ENCODE measurements at regions not wholly inside any gene's neighbourhood (a gene's known extent, or its start where the extent isn't known, plus 50 kb on each side); places are given as distances from the start of the nearest gene placed in this dataset.

DNA sequence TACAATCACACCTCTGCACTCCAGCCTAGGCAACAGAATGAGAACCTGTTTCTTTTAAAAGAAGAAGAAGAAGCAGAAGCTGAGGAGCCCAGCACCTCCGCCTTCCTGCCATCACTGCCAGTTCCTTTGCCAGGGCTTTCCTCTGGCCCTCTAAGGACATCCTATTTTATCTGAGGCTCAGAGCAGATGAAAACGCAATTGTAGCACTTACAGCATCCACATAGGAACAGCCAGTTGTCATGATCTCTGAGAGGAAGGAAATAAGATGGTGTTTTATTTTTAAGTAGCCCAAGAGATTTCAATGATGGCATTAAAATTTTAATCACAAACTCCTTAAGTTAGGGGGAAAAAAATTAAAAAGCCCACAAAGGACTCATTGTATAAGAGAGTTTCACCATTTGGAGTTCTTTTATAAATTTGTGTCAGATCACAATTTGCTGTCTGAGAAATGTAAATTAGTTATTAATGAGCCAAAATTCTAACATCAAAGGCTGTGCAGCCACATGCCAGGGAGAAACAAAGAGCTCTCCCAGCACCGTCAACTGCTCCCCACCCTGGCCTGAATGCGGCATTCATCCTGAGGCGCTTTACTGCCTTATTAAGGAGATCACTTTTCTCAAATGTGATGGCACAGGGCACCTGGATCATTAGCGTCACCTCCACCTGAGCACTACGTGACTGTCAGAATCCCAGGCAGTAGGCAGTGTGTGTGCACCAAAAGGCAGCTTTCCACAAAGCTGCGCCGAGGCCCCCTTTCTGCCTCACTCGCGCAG lies 393.0 kb downstream of the FOXO1 start:
- H3K4me3 ChIP-seq, result no peak overlapping the region
- no peaks in the 10 kb centered on the region for H3K27me3 ChIP-seq
- TF ChIP-seq POLR2A (IDR thresholded peaks at IDR 0.05), result no peak
- no peak for TF ChIP-seq POLR2AphosphoS5 (IDR thresholded peaks at IDR 0.05)
- TF ChIP-seq, protein P1, sequence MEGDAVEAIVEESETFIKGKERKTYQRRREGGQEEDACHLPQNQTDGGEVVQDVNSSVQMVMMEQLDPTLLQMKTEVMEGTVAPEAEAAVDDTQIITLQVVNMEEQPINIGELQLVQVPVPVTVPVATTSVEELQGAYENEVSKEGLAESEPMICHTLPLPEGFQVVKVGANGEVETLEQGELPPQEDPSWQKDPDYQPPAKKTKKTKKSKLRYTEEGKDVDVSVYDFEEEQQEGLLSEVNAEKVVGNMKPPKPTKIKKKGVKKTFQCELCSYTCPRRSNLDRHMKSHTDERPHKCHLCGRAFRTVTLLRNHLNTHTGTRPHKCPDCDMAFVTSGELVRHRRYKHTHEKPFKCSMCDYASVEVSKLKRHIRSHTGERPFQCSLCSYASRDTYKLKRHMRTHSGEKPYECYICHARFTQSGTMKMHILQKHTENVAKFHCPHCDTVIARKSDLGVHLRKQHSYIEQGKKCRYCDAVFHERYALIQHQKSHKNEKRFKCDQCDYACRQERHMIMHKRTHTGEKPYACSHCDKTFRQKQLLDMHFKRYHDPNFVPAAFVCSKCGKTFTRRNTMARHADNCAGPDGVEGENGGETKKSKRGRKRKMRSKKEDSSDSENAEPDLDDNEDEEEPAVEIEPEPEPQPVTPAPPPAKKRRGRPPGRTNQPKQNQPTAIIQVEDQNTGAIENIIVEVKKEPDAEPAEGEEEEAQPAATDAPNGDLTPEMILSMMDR (IDR thresholded peaks at IDR 0.05), result no peak
- H3K27ac ChIP-seq, result peak overlapping the region; percentile 45 to 93
- H3K36me3 ChIP-seq, result no peaks in the 10 kb centered on the region
- intact Hi-C loops (cut with DNase I; ENCODE audit: low total_unique reads), result no loop called here
- peaks cover 7 to 8% of the 10 kb centered on the region in 2 donors for H3K4me1 ChIP-seq
- DNase-seq (ENCODE audit: low spot score in 2 of 2), result peak in 1 of 2 donors; percentile 40
- no peaks in the 10 kb centered on the region for H3K9me3 ChIP-seq

DNA sequence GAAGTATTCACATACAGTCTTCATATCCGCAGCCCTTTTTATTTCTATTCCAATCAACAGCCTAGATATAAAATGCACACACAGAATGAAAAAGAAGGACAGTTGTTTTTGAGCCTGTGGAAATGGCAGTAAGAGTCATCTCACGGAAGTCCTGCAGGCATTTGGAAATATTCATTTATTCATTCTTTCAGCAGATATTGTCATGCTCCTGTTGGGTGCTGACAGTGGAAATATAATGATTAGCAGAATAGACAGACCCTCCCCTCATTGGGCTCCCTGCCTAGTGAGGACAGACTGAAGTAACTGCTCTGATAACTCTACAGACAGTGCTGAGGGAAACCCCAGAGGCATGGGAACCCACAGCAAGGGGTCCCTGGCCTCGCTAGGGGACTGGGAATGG lies 392.3 kb downstream of the FOXO1 start:
- H3K36me3 ChIP-seq, result no peaks in the 10 kb centered on the region
- H3K4me3 ChIP-seq, result no peak overlapping the region
- H3K4me1 ChIP-seq, result peaks cover 7 to 8% of the 10 kb centered on the region in 2 donors
- TF ChIP-seq POLR2AphosphoS5 (IDR thresholded peaks at IDR 0.05) (no peak), POLR2A (IDR thresholded peaks at IDR 0.05) (no peak)
- TF ChIP-seq, protein P1 (IDR thresholded peaks at IDR 0.05), result no peak
- intact Hi-C loops (cut with DNase I; ENCODE audit: low total_unique reads), result no loop called here
- no peaks in the 10 kb centered on the region for H3K9me3 ChIP-seq
- peak overlapping the region in 1 of 2 donors; percentile 93 for H3K27ac ChIP-seq
- H3K27me3 ChIP-seq, result no peaks in the 10 kb centered on the region
- no peak for DNase-seq (ENCODE audit: low spot score in 2 of 2)

DNA sequence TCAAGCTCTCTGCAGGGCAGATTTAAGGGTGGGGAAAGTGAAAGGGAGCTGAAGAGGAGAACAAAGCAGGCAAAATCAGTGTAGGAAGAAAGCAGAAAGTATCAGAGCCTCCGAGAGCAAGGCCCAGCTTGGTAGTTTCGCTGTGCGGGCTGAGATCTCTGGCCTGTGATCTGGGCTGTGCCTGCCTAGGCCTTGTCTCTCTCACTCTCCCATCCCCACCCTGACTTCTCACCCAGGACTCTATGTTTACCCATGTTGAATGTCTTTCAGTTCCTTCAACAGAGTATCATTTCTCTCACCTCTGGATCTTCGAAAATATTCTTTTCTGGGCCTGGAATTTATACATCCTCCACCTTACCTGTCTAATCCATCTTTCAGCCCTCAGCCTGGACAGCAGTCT lies 391.3 kb downstream of the FOXO1 start:
- Histone ChIP-seq H3K27me3 (no peaks in the 10 kb centered on the region), H3K4me3 (no peak overlapping the region), H3K27ac (no peak overlapping the region), H3K9me3 (no peaks in the 10 kb centered on the region), H3K36me3 (no peaks in the 10 kb centered on the region), H3K4me1 (peaks cover 7 to 8% of the 10 kb centered on the region in 2 donors)
- intact Hi-C loops (cut with DNase I; ENCODE audit: low total_unique reads), result no loop called here
- no peak for DNase-seq (ENCODE audit: low spot score in 2 of 2)
- no peak for TF ChIP-seq POLR2AphosphoS5 (IDR thresholded peaks at IDR 0.05)
- TF ChIP-seq, protein P1 (IDR thresholded peaks at IDR 0.05), result no peak
- no peak for TF ChIP-seq POLR2A (IDR thresholded peaks at IDR 0.05)

DNA sequence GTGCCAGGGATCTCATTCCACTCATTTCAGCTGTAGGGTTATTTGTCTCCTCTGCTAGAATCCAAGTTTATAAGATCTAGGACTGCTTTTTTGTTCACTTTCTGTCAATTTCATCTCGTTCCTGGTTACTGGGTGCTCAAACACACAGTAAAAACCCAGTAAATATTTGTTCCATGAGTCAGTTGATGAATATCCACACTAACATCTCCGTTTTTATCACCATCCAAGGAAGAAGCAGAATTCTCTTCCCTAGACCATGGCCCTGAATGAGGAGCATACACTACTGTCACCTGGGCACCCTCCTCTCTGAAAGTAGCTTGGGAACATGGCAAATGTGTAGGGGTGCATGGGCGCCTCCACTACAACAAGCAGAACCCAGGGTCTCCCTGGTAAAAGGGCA lies 390.8 kb downstream of the FOXO1 start:
- Histone ChIP-seq H3K9me3 (no peaks in the 10 kb centered on the region), H3K27ac (no peak overlapping the region), H3K4me1 (peaks cover 7 to 8% of the 10 kb centered on the region in 2 donors), H3K36me3 (no peaks in the 10 kb centered on the region), H3K27me3 (no peaks in the 10 kb centered on the region), H3K4me3 (no peak overlapping the region)
- intact Hi-C loops (cut with DNase I; ENCODE audit: low total_unique reads), result no loop called here
- DNase-seq (ENCODE audit: low spot score in 2 of 2), result no peak
- TF ChIP-seq POLR2AphosphoS5 (IDR thresholded peaks at IDR 0.05) (no peak), POLR2A (IDR thresholded peaks at IDR 0.05) (no peak)
- TF ChIP-seq, protein P1 (IDR thresholded peaks at IDR 0.05), result no peak

DNA sequence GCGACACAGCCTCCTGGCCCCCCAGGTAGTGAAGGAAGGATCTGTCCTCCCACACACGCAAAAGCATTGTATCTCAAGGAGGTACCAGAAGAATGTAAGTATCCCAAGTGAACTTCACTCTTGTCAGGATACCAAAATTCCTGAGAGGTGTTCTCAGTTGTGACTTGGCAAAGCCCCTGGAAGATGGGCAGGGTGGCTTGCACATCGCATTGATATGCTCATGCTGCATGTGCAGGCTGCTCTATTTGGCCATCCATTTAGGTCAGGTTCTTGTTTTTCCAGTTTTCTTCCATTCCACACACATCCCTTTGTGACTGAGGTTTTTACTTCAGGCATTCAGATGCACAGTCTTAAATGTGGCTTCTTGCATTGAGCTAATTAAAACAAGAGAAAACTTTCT lies 382.8 kb downstream of the FOXO1 start:
- Histone ChIP-seq H3K9me3 (no peaks in the 10 kb centered on the region), H3K27me3 (no peaks in the 10 kb centered on the region), H3K27ac (peak overlapping the region; percentile 61 to 65), H3K4me3 (no peak overlapping the region), H3K4me1 (no peaks in the 10 kb centered on the region), H3K36me3 (no peaks in the 10 kb centered on the region)
- TF ChIP-seq, protein P1 (IDR thresholded peaks at IDR 0.05), result no peak
- TF ChIP-seq POLR2AphosphoS5 (IDR thresholded peaks at IDR 0.05), result peak in 1 of 3 donors; percentile 50
- DNase-seq (ENCODE audit: low spot score in 2 of 2), result peak in 1 of 2 donors; percentile 86
- intact Hi-C loops (cut with DNase I; ENCODE audit: low total_unique reads), result loop anchor here (10.0 kb wide), 1 partner anchor 1659 kb away; no protein-coding TSS in a partner anchor

Data from breast epithelium (tissue), 4 donors.